GM23338 (cell line): ENCODE measurements at regions not wholly inside any gene's neighbourhood (a gene's known extent, or its start where the extent isn't known, plus 50 kb on each side); places are given as distances from the start of the nearest gene placed in this dataset.
A peak's percentile ranks its signal among the peaks of the same experiment; 100 is the strongest.

Experiments used
- ATAC-seq: fragments of 200-7000 bp; cut with Tn5 transposase; 3 replicates; pipeline ENCODE4 v1.9.1; 2020
- DNase-seq: peaks from one replicate; pipeline ENCODE4 v3.0.0-alpha.2; 2015; ENCODE audit warnings: low spot score
- H2AFZ ChIP-seq: fragments of 200-600 bp; sonication (generic); 2 replicates; pipeline ENCODE4 v1.8.0; 2016; ENCODE audit warnings: antibody characterized with exemption, mild to moderate bottlenecking, moderate library complexity
- H3F3A ChIP-seq: fragments of 200-600 bp; sonication (generic); replicated peaks from 2 replicates; pipeline ENCODE4 v1.8.0; 2017; ENCODE audit warnings: antibody characterized with exemption, mixed run types, low read depth
- H3K27ac ChIP-seq: fragments of 200-600 bp; sonication (generic); 2 replicates; pipeline ENCODE4 v1.6.1; 2016; ENCODE audit warnings: low read depth
- H3K27me3 ChIP-seq: fragments of 200-600 bp; sonication (generic); 2 replicates; pipeline ENCODE4 v1.8.0; 2016; ENCODE audit warnings: mild to moderate bottlenecking, mixed run types, moderate library complexity; ENCODE audit not compliant: insufficient read depth
- H3K36me3 ChIP-seq: fragments of 200-600 bp; sonication (generic); 2 replicates; pipeline ENCODE4 v1.8.0; 2016; ENCODE audit warnings: mild to moderate bottlenecking; ENCODE audit not compliant: insufficient read depth
- H3K4me1 ChIP-seq: fragments of 200-600 bp; sonication (generic); 2 replicates; pipeline ENCODE4 v1.8.0; 2016; ENCODE audit warnings: mild to moderate bottlenecking, moderate library complexity; ENCODE audit not compliant: insufficient read depth
- H3K4me2 ChIP-seq: fragments of 200-600 bp; sonication (generic); 2 replicates; pipeline ENCODE4 v1.7.1; 2017; ENCODE audit warnings: mixed run types
- H3K4me3 ChIP-seq: fragments of 200-600 bp; sonication (generic); 2 replicates; pipeline ENCODE4 v1.6.1; 2016; ENCODE audit warnings: mixed run types
- H3K79me2 ChIP-seq: fragments of 200-600 bp; sonication (generic); replicated peaks from 2 replicates; pipeline ENCODE4 v1.8.0; 2017; ENCODE audit warnings: mild to moderate bottlenecking; ENCODE audit not compliant: insufficient read depth
- H3K9me2 ChIP-seq: fragments of 200-600 bp; sonication (generic); 2 replicates; pipeline ENCODE4 v1.8.0; 2017; ENCODE audit not compliant: insufficient read depth
- H4K20me1 ChIP-seq: fragments of 200-600 bp; sonication (generic); replicated peaks from 2 replicates; pipeline ENCODE4 v1.8.0; 2017; ENCODE audit warnings: mild to moderate bottlenecking; ENCODE audit not compliant: insufficient read depth
- H3K27ac Mint-ChIP-seq: 2 replicates; pipeline ENCODE4 v1.8.0; 2020; ENCODE audit warnings: inconsistent platforms, mild to moderate bottlenecking, moderate library complexity, mixed read lengths
- H3K27me3 Mint-ChIP-seq: 3 replicates; pipeline ENCODE4 v1.8.0; 2022; ENCODE audit warnings: low read depth, mild to moderate bottlenecking, moderate library complexity, mixed read lengths, inconsistent platforms; ENCODE audit not compliant: insufficient read depth, poor library complexity
- H3K36me3 Mint-ChIP-seq: 3 replicates; pipeline ENCODE4 v1.8.0; 2021; ENCODE audit warnings: low read depth, mild to moderate bottlenecking, inconsistent platforms, moderate library complexity, mixed read lengths
- H3K4me1 Mint-ChIP-seq: 3 replicates; pipeline ENCODE4 v1.8.0; 2020; ENCODE audit warnings: mild to moderate bottlenecking, inconsistent platforms, mixed read lengths
- H3K4me3 Mint-ChIP-seq: 3 replicates; pipeline ENCODE4 v1.8.0; 2021; ENCODE audit warnings: moderate library complexity, mild to moderate bottlenecking, inconsistent platforms, mixed read lengths
- H3K9me3 Mint-ChIP-seq: 3 replicates; pipeline ENCODE4 v1.8.0; 2020; ENCODE audit warnings: moderate library complexity, mild to moderate bottlenecking, inconsistent platforms, mixed read lengths
- CREB1 ChIP-seq: fragments of 250-450 bp; sonication (Bioruptor Pico); IDR thresholded peaks from 2 replicates; pipeline ENCODE4 v1.5.0; 2020; ENCODE audit warnings: low read depth, mild to moderate bottlenecking, moderate library complexity
- CTCF ChIP-seq, 2 experiments: fragments of 200-600 bp in 1 of 2; sonication (generic) in 1 of 2; conservative IDR thresholded peaks; 2 replicates each; pipeline versions ENCODE4 v1.5.1 to v1.6.1; 2016 to 2017; ENCODE audit warnings: antibody characterized with exemption in 2 of 2, low read depth in 2 of 2, mild to moderate bottlenecking in 2 of 2, moderate library complexity in 1 of 2
- EZH2 ChIP-seq: fragments of 200-600 bp; sonication (generic); IDR thresholded peaks from one replicate; pipeline ENCODE4 v1.8.0; 2017; ENCODE audit warnings: antibody characterized with exemption, mild to moderate bottlenecking, low read depth; ENCODE audit not compliant: unreplicated experiment
- EZH2phosphoT487 ChIP-seq: fragments of 200-600 bp; sonication (generic); IDR thresholded peaks from one replicate; pipeline ENCODE4 v1.8.1; 2018; ENCODE audit warnings: antibody characterized with exemption; ENCODE audit not compliant: unreplicated experiment
- JUNB ChIP-seq: IDR thresholded peaks from one replicate; pipeline ENCODE4 v1.6.1; 2016; ENCODE audit warnings: antibody characterized with exemption; ENCODE audit not compliant: unreplicated experiment
- NANOG ChIP-seq: IDR thresholded peaks from 2 replicates; pipeline ENCODE4 v1.6.1; 2016; ENCODE audit warnings: antibody characterized with exemption, borderline replicate concordance
- POLR2AphosphoS5 ChIP-seq: IDR thresholded peaks from 2 replicates; pipeline ENCODE4 v1.6.1; 2016; ENCODE audit warnings: antibody characterized with exemption, low read depth
- REST ChIP-seq: IDR thresholded peaks from one replicate; pipeline ENCODE4 v1.6.1; 2018; ENCODE audit warnings: antibody characterized with exemption; ENCODE audit not compliant: unreplicated experiment
- STAT1 ChIP-seq: IDR thresholded peaks from one replicate; pipeline ENCODE4 v1.6.1; 2016; ENCODE audit warnings: antibody characterized with exemption; ENCODE audit not compliant: unreplicated experiment
- ZNF114 ChIP-seq: fragments of 250-450 bp; sonication (Bioruptor Pico); IDR thresholded peaks from 2 replicates; pipeline ENCODE4 v1.5.0; 2020; ENCODE audit warnings: mild to moderate bottlenecking, moderate library complexity
- ZNF331 ChIP-seq: fragments of 250-450 bp; sonication (Bioruptor Pico); IDR thresholded peaks from 2 replicates; pipeline ENCODE4 v1.5.0; 2020; ENCODE audit warnings: low read depth, mild to moderate bottlenecking, moderate library complexity
- ZNF462 ChIP-seq: fragments of 250-450 bp; sonication (Bioruptor Pico); IDR thresholded peaks from 2 replicates; pipeline ENCODE4 v1.5.0; 2020; ENCODE audit warnings: mild to moderate bottlenecking, moderate library complexity

DNA sequence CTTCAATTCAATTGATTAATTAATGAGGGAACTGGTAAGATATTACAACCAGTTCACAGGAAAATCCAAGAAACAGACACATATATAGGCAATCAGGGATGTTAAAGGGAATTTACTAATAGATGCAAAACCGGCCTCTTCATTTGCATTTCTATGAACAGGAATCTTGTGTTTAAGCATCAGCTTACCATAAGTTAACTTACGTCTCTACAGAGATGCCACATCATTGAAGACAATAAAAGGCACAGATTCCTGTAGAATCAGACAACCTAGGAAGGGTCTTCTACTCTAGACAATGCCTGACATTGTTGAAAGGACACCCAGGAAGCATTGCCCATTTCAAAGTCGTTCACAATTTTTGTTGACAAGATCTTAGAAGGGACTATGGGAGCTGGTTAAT, 93.0 kb upstream of the EPCAM start:
- no peaks in the 10 kb centered on the region for H3K9me2 ChIP-seq
- peaks cover 7% of the 10 kb centered on the region; the same call in 1 of the 2 replicates for H3F3A ChIP-seq
- H3K36me3 ChIP-seq = no peaks in the 10 kb centered on the region
- peak; percentile 30 for DNase-seq
- Mint-ChIP-seq H3K27me3 (peaks cover 4% of the 10 kb centered on the region), H3K9me3 (peaks cover 10% of the 10 kb centered on the region; the same call in 2 of the 3 replicates), H3K4me1 (peaks cover 16% of the 10 kb centered on the region), H3K36me3 (no peaks in the 10 kb centered on the region; the same call in 2 of the 3 replicates), H3K4me3 (no peak overlapping the region), H3K27ac (no peak overlapping the region)
- peak overlapping the region; percentile 3; the same call in 1 of the 2 replicates for H3K4me2 ChIP-seq
- H4K20me1 ChIP-seq = no peaks in the 10 kb centered on the region
- no peaks in the 10 kb centered on the region for H3K79me2 ChIP-seq
- H3K4me1 ChIP-seq = peaks cover 25% of the 10 kb centered on the region
- no peak overlapping the region for H3K27ac ChIP-seq
- ATAC-seq = no peak
- TF ChIP-seq NANOG (no peak), REST (no peak), CTCF (conservative IDR thresholded peaks at IDR 0.05; ENCODE audit: low read depth in 2 of 2) (no peak), POLR2AphosphoS5 (no peak), EZH2phosphoT487 (no peak), STAT1 (no peak), EZH2 (no peak), ZNF462 (CRISPR knock-in tag) (no peak), ZNF114 (no peak), ZNF331 (CRISPR knock-in tag) (no peak), JUNB (no peak), CREB1 (no peak)
- no peak overlapping the region for H3K4me3 ChIP-seq
- no peaks in the 10 kb centered on the region for H3K27me3 ChIP-seq
- H2AFZ ChIP-seq = no peak overlapping the region
